GM21717 (cell line): ENCODE measurements at regions not wholly inside any gene's neighbourhood (a gene's known extent, or its start where the extent isn't known, plus 50 kb on each side); places are given as distances from the start of the nearest gene placed in this dataset.

Source experiments
- ATAC-seq: cut with Tn5 transposase; IDR thresholded peaks from one replicate; pipeline ENCODE4 v1.9.1; 2021; ENCODE audit warnings: mild to moderate bottlenecking, moderate library complexity; ENCODE audit not compliant: unreplicated experiment

GRCh38 chr6:91386204-91386603 is 799.3 kb upstream of the MAP3K7 start:
- ATAC-seq, result no peak

GRCh38 chr6:91383207-91383606 is 796.3 kb upstream of the MAP3K7 start:
- no peak for ATAC-seq

- no peak for ATAC-seq
Observed at GRCh38 chr6:91376686-91377085, 789.8 kb upstream of the MAP3K7 start.

DNA sequence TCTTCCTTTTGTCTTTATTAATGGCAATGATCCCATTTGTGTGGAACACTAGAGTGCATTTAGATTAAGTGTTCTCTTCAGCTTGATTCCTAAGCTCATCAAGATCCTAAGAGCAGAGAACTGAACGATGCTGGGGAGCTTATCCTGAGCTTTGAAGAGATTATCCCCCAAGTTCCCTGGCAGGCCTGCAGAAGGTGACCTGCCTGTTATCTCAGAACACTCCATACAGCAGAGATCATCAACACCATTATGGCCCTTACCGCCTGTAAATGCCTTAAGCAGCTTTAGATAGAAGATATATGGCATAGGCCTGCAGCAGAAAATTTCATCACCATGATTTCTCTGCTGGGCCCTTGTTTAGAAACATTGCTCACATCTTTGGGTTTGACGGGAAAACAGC is 779.9 kb upstream of the MAP3K7 start:
- ATAC-seq, result no peak

GRCh38 chr6:91358986-91359385 is 772.1 kb upstream of the MAP3K7 start:
- ATAC-seq, result no peak

DNA sequence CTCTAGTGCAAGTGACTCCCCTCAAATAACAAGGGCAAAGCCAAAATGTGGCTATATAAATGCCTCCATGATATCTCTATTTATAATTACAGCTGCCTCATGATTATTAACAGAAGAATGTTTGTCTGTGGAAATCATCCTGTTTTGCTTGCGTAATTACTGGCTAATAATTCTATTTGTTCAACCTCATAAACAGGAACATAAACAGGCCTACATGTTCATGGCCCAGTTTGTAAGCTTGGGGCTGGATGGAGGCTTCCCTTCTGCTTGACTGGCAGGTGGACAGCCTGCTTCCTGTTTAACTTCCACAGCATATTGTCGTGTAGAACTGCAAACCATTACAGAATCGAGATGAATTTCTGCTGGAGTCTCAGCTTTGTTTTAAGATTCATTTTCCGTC is 766.0 kb upstream of the MAP3K7 start:
- ATAC-seq, result no peak

- ATAC-seq, result no peak
Observed at GRCh38 chr6:91352321-91352720, 765.4 kb upstream of the MAP3K7 start.

DNA sequence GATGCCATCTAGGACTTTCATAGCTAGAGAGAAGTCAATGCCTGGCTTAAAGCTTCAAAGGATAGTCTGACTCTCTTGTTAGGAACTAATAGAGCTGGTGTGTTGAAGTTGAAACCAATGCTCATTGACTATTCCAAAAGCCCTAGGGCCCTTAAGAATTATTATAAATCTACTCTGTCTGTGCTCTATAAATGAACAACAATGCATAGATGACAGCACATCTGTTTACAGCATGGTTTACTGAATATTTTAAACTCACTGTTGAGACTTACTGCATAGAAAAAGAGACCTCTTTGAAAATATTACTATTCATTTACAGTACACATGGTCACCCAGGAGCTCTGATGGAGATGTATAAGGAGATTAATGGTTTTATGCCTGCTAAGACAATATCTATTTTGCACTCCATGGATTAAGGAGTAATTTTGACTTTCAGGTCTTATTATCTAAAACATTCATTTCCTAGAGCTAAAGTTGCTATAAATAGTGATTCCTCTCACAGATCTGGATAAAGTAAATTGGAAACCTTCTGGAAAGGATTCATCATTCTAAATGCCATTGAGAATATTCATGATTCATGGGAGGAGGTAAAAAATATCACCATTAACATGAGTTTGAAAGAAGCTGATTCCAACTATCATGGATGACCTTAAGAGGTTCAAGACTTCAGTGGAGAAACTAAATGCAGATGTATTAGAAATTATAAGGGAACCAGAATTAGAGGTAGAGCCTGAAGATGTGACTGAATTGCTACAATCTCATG is 763.5 kb upstream of the MAP3K7 start:
- no peak for ATAC-seq

DNA sequence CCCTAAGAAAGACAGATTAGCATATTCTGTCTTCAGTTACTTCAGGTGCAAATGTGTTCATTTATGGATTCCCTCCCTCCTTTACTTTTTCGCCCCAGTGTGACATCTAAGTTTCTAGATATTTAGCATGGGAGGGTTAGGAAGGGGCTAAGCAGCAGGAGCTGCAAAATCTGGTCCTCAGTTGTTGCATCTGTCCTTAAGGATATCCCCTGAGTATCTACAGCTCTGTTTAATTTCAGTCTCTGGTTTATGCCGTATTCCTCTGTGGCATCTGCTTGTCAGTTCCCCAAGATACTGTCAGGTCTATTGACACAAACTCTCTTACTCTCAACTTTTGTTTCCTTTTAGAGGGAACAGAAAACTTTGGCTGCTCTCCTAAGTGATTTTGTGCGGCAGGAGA is 754.6 kb upstream of the MAP3K7 start:
- no peak for ATAC-seq

- ATAC-seq, result no peak
Observed at GRCh38 chr6:91340896-91341395, 754.1 kb upstream of the MAP3K7 start.

- ATAC-seq, result no peak
Observed at GRCh38 chr6:91337967-91338366, 751.1 kb upstream of the MAP3K7 start.

DNA sequence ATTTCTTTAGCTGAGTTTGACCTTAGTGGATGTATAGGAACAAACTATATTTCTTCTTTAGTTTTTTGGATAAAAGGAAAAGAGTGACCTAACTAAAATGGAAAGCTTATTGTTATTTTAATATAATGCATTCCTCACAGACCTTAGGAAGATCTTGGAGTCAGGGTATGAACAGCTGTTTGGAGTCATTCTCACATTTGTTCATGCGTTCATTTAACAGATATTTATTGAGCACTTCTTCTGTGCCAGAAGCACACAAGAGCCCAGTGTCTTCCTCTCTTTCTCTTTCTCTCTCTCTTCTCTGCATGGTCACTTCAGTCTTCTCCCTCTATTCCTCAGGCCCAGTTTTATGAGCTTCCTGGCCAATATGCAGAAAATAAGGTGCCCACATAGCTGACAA is 744.0 kb upstream of the MAP3K7 start:
- ATAC-seq, result no peak

- ATAC-seq, result no peak
Observed at GRCh38 chr6:91328241-91328640, 741.4 kb upstream of the MAP3K7 start.

DNA sequence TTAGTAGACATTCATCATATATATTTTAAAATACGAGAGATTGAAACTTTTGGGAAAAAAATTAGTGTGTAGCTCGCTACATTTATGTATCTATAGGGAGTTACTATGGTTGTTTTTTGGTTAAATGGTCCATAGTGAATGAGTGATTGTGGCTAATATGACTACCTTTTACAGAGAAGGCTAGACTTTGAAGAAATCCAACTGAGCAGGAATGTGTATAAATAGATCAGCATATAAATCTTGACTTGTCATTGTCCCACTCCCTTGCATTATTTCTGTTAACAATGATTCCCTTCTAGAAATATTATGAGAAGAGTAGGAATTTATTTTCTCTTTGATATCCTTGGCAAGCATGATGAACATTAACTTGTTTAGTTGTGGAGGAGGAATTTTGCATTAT is 737.8 kb upstream of the MAP3K7 start:
- ATAC-seq, result no peak

DNA sequence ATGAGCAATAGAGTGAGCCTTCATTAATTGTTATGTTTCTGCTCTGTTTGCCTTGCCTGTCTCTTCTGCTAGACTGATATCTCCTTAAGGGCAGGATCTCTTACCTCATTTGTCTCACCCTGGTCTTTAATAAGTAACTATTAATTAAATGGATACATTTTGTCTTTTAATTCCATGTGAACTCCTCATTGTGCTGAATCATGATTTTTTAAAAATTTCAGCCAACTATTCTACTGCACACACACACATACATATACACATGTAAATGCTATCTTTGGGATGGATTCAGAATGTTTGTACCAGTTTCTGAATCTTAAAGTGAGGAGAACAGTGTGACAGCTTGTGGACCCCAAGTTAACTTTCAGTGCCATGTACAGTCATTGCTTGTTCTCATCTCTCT is 731.1 kb upstream of the MAP3K7 start:
- no peak for ATAC-seq

- ATAC-seq, result no peak
Observed at GRCh38 chr6:91317247-91317835, 730.5 kb upstream of the MAP3K7 start.

DNA sequence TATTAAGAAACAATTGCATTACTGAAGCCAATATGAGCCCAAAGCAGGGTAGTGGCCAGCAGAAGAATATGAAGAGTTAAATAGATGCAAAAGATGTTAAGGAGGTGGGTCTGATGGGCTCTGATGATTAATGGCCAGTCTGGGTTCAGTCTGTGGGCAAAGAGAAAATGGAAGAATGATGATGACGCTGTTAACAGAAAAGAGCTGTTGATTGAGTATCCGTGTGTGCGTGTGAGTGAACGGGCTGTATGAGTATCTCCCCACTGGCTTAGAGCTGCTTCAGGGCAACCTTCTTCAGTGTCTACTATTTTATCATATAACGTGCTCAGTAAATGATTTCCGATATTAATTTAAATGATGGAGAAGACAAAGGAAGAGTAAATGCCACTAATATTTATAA is 723.3 kb upstream of the MAP3K7 start:
- no peak for ATAC-seq

- no peak for ATAC-seq
Observed at GRCh38 chr6:91305755-91306154, 718.9 kb upstream of the MAP3K7 start.

- no peak for ATAC-seq
Observed at GRCh38 chr6:91304521-91304920, 717.6 kb upstream of the MAP3K7 start.

- ATAC-seq, result no peak
Observed at GRCh38 chr6:91303326-91303725, 716.5 kb upstream of the MAP3K7 start.

- no peak for ATAC-seq
Observed at GRCh38 chr6:91299544-91300491, 712.9 kb upstream of the MAP3K7 start.
